GM12878 (cell line): ENCODE measurements at regions not wholly inside any gene's neighbourhood (a gene's known extent, or its start where the extent isn't known, plus 50 kb on each side); places are given as distances from the start of the nearest gene placed in this dataset.

ENCODE experiments used
- ATAC-seq: fragments of 200-7000 bp; cut with Tn5 transposase; 3 replicates; pipeline ENCODE4 v1.9.1; 2020; ENCODE audit warnings: mild to moderate bottlenecking, moderate library complexity
- BruUV-seq: library from RNA; stranded (reverse); fragments of 400-500 nt; replicated peaks from 2 replicates; lab custom pipeline; 2021; lab: Mats Ljungman, UMichigan
- CTCF ChIA-PET: fragments of 300-600 bp; sonication (Branson Sonifier 250); formaldehyde crosslinking; extraction: SDS; loops from one replicate; lab custom pipeline; 2021; ENCODE audit warnings: inconsistent platforms; lab: Yijun Ruan, JAX
- POLR2A ChIA-PET: fragments of 350-600 bp; formaldehyde crosslinking; extraction: SDS; loops from one replicate; lab custom pipeline; 2021; ENCODE audit warnings: inconsistent platforms; lab: Charles Lee
- RAD21 ChIA-PET: fragments of 300-600 bp; sonication (Branson Sonifier 250); formaldehyde crosslinking; loops from one replicate; lab custom pipeline; 2023; ENCODE audit warnings: antibody characterized with exemption; ENCODE audit not compliant: unreplicated experiment; lab: Charles Lee
- SMC1A ChIA-PET: fragments of 300-600 bp; sonication (Branson Sonifier 250); formaldehyde crosslinking; loops from one replicate; lab custom pipeline; 2023; ENCODE audit not compliant: unreplicated experiment, uncharacterized antibody; lab: Charles Lee
- DNase-seq: peaks from one replicate; pipeline ENCODE4 v3.0.0-alpha.2; 2011; ENCODE audit warnings: low read depth, low spot score
- FAIRE-seq: peaks from 3 replicates; lab custom pipeline; 2011; peaks lifted over from hg19 to GRCh38; lab: Jason Lieb, UNC
- H2AFZ ChIP-seq: 2 replicates; pipeline ENCODE4 v1.6.0; 2011; ENCODE audit warnings: low read depth, low read length, control low read depth; ENCODE audit not compliant: control insufficient read depth
- H3K27ac ChIP-seq: 2 replicates; pipeline ENCODE4 v1.5.1; 2011; ENCODE audit warnings: control low read depth; ENCODE audit not compliant: control insufficient read depth, insufficient read depth
- H3K27me3 ChIP-seq, 2 experiments: replicated peaks in 1 of 2; 2 replicates each; pipeline versions ENCODE4 v1.6.0 to v1.6.1; 2011; ENCODE audit warnings: low read length in 1 of 2; ENCODE audit not compliant: control insufficient read depth in 2 of 2, insufficient read depth in 2 of 2
- H3K36me3 ChIP-seq, 2 experiments: 2 replicates each; pipeline ENCODE4 v1.5.1; 2011; ENCODE audit warnings: low read length in 1 of 2; ENCODE audit not compliant: control insufficient read depth in 2 of 2, insufficient read depth in 2 of 2
- H3K4me1 ChIP-seq: 2 replicates; pipeline ENCODE4 v1.6.1; 2011; ENCODE audit warnings: mild to moderate bottlenecking, low read length, moderate library complexity, mixed read lengths; ENCODE audit not compliant: control insufficient read depth, insufficient read depth
- H3K4me2 ChIP-seq: 2 replicates; pipeline ENCODE4 v1.6.0; 2011; ENCODE audit warnings: control low read depth; ENCODE audit not compliant: control insufficient read depth, insufficient read depth
- H3K4me3 ChIP-seq: fragments of 200-600 bp; sonication (generic); 2 replicates; pipeline ENCODE4 v1.5.1; 2016
- H3K79me2 ChIP-seq: 2 replicates; pipeline ENCODE4 v1.6.0; 2011; ENCODE audit warnings: low read length; ENCODE audit not compliant: control insufficient read depth, insufficient read depth
- H3K9ac ChIP-seq: 2 replicates; pipeline ENCODE4 v1.8.0; 2011; ENCODE audit warnings: low read length, control low read depth, mixed read lengths; ENCODE audit not compliant: control insufficient read depth, insufficient read depth
- H3K9me3 ChIP-seq: replicated peaks from 3 replicates; pipeline ENCODE4 v1.5.1; 2011; ENCODE audit warnings: mild to moderate bottlenecking, low read length; ENCODE audit not compliant: control insufficient read depth, insufficient read depth
- H4K20me1 ChIP-seq: 2 replicates; pipeline ENCODE4 v1.6.0; 2011; ENCODE audit not compliant: control insufficient read depth, insufficient read depth
- EGR1 ChIP-seq, 2 experiments: IDR thresholded peaks; 1 replicate in 1 of 2; 2 replicates in 1 of 2; pipeline ENCODE4 v1.6.1; 2011 to 2012; ENCODE audit warnings: low read depth in 2 of 2, low read length in 2 of 2, borderline replicate concordance in 1 of 2, mild to moderate bottlenecking in 1 of 2, moderate library complexity in 1 of 2
- IKZF2 ChIP-seq, 2 experiments: fragments of 450-650 bp; IDR thresholded peaks; 2 replicates each; pipeline ENCODE4 v1.6.1; 2017; ENCODE audit warnings: mild to moderate bottlenecking in 2 of 2, moderate library complexity in 2 of 2
- KAT2A ChIP-seq: conservative IDR thresholded peaks from 2 replicates; pipeline ENCODE4 v1.6.1; 2011; ENCODE audit warnings: low read depth, low read length; ENCODE audit not compliant: control insufficient read depth
- MYB ChIP-seq: fragments of 150-350 bp; IDR thresholded peaks from 2 replicates; pipeline ENCODE4 v1.6.1; 2014; ENCODE audit warnings: mild to moderate bottlenecking, low read depth, low read length, borderline replicate concordance
- NBN ChIP-seq: fragments of 450-650 bp; IDR thresholded peaks from 2 replicates; pipeline ENCODE4 v1.6.1; 2016
- NFYA ChIP-seq: IDR thresholded peaks from 2 replicates; pipeline ENCODE4 v1.6.1; 2011; ENCODE audit warnings: low read depth, mild to moderate bottlenecking, low read length, improper control_type of control experiment, borderline replicate concordance
- TCF12 ChIP-seq: IDR thresholded peaks from 2 replicates; pipeline ENCODE4 v1.6.1; 2011; ENCODE audit warnings: low read depth, mild to moderate bottlenecking, low read length
- WGBS: methylation state at CpG from one replicate; pipeline ENCODE4 v1.1.6; 2016; ENCODE audit warnings: low lambda C conversion rate; ENCODE audit not compliant: insufficient replicate concordance, insufficient coverage; ENCODE audit errors: missing lambda C conversion rate; 5-methylcytosine and 5-hydroxymethylcytosine counted together
- in situ Hi-C: fragments of 300-500 bp; cut with MboI; formaldehyde crosslinking; loops from 9 replicates; pipeline ENCODE4 v1.14.3; 2018; ENCODE audit warnings: mixed read lengths
- intact Hi-C: fragments of 100-400 bp; cut with micrococcal nuclease; formaldehyde crosslinking; loops from one replicate; pipeline ENCODE4 v1.14.2; 2022; ENCODE audit not compliant: unreplicated experiment
- TF ChIP-seq, protein P1 (sequence below): fragments of 450-650 bp; IDR thresholded peaks from 2 replicates; pipeline ENCODE4 v1.6.1; 2017; ENCODE audit warnings: mild to moderate bottlenecking, low read depth, inconsistent platforms; ENCODE audit not compliant: poor library complexity, severe bottlenecking
- TF ChIP-seq, protein P2 (sequence below): IDR thresholded peaks from 2 replicates; pipeline ENCODE4 v1.6.1; 2011; ENCODE audit warnings: low read depth, mild to moderate bottlenecking, low read length, moderate library complexity, borderline replicate concordance; ENCODE audit errors: extremely low read depth
- TF ChIP-seq, protein P3 (sequence below): fragments of 450-650 bp; IDR thresholded peaks from 2 replicates; pipeline ENCODE4 v1.6.1; 2016; ENCODE audit warnings: mild to moderate bottlenecking, moderate library complexity, borderline replicate concordance
- TF ChIP-seq, protein P4 (sequence below): fragments of 450-650 bp; IDR thresholded peaks from 2 replicates; pipeline ENCODE4 v1.6.1; 2018; ENCODE audit warnings: mild to moderate bottlenecking, low read depth, moderate library complexity; ENCODE audit not compliant: partially characterized antibody

DNA sequence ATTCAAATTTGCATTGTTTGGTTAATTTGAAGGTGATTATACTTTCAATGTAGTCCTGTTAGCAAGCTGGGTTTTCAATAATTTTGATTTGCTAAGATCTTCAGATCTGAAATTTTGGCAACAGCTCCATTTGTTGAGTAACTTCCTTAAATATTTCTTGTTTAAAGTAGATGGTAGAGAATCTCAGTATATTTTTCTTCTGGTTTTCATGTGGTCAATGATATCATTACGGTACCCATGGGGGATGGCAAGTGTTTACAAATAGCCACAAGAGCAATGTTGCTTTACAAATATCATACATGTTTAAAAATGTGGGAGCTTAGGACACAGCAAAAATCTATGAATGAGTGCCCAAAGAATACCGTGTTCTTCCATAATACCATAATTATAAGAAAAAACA lies 175.9 kb downstream of the IFI44 start (continued):
- TF ChIP-seq, protein P1, sequence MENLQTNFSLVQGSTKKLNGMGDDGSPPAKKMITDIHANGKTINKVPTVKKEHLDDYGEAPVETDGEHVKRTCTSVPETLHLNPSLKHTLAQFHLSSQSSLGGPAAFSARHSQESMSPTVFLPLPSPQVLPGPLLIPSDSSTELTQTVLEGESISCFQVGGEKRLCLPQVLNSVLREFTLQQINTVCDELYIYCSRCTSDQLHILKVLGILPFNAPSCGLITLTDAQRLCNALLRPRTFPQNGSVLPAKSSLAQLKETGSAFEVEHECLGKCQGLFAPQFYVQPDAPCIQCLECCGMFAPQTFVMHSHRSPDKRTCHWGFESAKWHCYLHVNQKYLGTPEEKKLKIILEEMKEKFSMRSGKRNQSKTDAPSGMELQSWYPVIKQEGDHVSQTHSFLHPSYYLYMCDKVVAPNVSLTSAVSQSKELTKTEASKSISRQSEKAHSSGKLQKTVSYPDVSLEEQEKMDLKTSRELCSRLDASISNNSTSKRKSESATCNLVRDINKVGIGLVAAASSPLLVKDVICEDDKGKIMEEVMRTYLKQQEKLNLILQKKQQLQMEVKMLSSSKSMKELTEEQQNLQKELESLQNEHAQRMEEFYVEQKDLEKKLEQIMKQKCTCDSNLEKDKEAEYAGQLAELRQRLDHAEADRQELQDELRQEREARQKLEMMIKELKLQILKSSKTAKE = no peak
- no peak for TF ChIP-seq EGR1 (IDR thresholded peaks at IDR 0.05; ENCODE audit: borderline replicate concordance in 1 of 2, low read depth in 2 of 2, low read length in 2 of 2)

DNA sequence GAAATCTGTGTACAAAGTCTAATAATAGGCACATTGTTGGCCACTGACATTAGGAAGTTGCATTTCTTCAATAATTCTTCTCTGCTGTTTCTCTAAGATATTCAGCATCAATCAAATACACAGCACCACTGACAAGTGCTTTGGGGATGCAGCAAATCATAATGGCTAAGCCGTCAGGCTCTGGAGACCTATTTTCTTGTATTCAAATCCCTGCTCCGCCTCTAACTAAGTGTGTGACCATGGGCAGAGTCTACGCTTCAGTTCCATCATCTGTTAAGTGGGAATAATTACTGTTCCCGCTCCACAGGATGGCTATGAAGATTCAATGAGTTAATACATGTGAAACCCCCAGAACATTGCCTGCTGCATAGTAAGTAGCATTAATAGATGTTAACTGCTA lies 176.9 kb downstream of the ADGRL4 start:
- no peak overlapping the region for H3K9ac ChIP-seq
- H3K27ac ChIP-seq = no peak overlapping the region
- SMC1A ChIA-PET = no interaction called here
- POLR2A ChIA-PET = no interaction called here
- 52% methylated on average over 4 of the region's 4 CpGs for WGBS
- intact Hi-C loops (loop anchor here (5.0 to 10.0 kb wide), 3 partner anchors 142 to 695 kb away; no protein-coding TSS in a partner anchor), in situ Hi-C loops (loop anchor here (10.0 kb wide), 2 partner anchors 365 to 525 kb away; no protein-coding TSS in a partner anchor)
- H3K36me3 ChIP-seq = no peaks in the 10 kb centered on the region
- no peaks in the 10 kb centered on the region for H3K27me3 ChIP-seq
- no peak overlapping the region for H2AFZ ChIP-seq
- H4K20me1 ChIP-seq = no peaks in the 10 kb centered on the region
- RAD21 ChIA-PET = no interaction called here
- no peak overlapping the region for H3K4me3 ChIP-seq
- DNase-seq = no peak
- CTCF ChIA-PET = no interaction called here
- FAIRE-seq = no peak
- no peaks in the 10 kb centered on the region for H3K79me2 ChIP-seq
- no TSS peak for BruUV-seq
- H3K9me3 ChIP-seq = no peaks in the 10 kb centered on the region
- ATAC-seq = no peak
- H3K4me1 ChIP-seq = no peaks in the 10 kb centered on the region
- H3K4me2 ChIP-seq = no peak overlapping the region
- TF ChIP-seq, protein P2, sequence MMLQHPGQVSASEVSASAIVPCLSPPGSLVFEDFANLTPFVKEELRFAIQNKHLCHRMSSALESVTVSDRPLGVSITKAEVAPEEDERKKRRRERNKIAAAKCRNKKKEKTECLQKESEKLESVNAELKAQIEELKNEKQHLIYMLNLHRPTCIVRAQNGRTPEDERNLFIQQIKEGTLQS = no peak
- TF ChIP-seq, protein P3, sequence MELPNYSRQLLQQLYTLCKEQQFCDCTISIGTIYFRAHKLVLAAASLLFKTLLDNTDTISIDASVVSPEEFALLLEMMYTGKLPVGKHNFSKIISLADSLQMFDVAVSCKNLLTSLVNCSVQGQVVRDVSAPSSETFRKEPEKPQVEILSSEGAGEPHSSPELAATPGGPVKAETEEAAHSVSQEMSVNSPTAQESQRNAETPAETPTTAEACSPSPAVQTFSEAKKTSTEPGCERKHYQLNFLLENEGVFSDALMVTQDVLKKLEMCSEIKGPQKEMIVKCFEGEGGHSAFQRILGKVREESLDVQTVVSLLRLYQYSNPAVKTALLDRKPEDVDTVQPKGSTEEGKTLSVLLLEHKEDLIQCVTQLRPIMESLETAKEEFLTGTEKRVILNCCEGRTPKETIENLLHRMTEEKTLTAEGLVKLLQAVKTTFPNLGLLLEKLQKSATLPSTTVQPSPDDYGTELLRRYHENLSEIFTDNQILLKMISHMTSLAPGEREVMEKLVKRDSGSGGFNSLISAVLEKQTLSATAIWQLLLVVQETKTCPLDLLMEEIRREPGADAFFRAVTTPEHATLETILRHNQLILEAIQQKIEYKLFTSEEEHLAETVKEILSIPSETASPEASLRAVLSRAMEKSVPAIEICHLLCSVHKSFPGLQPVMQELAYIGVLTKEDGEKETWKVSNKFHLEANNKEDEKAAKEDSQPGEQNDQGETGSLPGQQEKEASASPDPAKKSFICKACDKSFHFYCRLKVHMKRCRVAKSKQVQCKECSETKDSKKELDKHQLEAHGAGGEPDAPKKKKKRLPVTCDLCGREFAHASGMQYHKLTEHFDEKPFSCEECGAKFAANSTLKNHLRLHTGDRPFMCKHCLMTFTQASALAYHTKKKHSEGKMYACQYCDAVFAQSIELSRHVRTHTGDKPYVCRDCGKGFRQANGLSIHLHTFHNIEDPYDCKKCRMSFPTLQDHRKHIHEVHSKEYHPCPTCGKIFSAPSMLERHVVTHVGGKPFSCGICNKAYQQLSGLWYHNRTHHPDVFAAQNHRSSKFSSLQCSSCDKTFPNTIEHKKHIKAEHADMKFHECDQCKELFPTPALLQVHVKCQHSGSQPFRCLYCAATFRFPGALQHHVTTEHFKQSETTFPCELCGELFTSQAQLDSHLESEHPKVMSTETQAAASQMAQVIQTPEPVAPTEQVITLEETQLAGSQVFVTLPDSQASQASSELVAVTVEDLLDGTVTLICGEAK = no peak
- TF ChIP-seq, protein P4, sequence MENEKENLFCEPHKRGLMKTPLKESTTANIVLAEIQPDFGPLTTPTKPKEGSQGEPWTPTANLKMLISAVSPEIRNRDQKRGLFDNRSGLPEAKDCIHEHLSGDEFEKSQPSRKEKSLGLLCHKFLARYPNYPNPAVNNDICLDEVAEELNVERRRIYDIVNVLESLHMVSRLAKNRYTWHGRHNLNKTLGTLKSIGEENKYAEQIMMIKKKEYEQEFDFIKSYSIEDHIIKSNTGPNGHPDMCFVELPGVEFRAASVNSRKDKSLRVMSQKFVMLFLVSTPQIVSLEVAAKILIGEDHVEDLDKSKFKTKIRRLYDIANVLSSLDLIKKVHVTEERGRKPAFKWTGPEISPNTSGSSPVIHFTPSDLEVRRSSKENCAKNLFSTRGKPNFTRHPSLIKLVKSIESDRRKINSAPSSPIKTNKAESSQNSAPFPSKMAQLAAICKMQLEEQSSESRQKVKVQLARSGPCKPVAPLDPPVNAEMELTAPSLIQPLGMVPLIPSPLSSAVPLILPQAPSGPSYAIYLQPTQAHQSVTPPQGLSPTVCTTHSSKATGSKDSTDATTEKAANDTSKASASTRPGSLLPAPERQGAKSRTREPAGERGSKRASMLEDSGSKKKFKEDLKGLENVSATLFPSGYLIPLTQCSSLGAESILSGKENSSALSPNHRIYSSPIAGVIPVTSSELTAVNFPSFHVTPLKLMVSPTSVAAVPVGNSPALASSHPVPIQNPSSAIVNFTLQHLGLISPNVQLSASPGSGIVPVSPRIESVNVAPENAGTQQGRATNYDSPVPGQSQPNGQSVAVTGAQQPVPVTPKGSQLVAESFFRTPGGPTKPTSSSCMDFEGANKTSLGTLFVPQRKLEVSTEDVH = no peak
- TF ChIP-seq MYB (no peak), NBN (no peak), NFYA (no peak), KAT2A (no peak), TCF12 (no peak), IKZF2 (IDR thresholded peaks at IDR 0.05) (no peak)
